Superior temporal gyrus (tissue), 1 donor: ENCODE measurements at regions not wholly inside any gene's neighbourhood (a gene's known extent, or its start where the extent isn't known, plus 50 kb on each side); places are given as distances from the start of the nearest gene placed in this dataset.

Experiments used
- DNase-seq: peaks from one replicate; pipeline ENCODE4 v3.0.0-alpha.2; 2016; ENCODE audit errors: extremely low spot score

DNA sequence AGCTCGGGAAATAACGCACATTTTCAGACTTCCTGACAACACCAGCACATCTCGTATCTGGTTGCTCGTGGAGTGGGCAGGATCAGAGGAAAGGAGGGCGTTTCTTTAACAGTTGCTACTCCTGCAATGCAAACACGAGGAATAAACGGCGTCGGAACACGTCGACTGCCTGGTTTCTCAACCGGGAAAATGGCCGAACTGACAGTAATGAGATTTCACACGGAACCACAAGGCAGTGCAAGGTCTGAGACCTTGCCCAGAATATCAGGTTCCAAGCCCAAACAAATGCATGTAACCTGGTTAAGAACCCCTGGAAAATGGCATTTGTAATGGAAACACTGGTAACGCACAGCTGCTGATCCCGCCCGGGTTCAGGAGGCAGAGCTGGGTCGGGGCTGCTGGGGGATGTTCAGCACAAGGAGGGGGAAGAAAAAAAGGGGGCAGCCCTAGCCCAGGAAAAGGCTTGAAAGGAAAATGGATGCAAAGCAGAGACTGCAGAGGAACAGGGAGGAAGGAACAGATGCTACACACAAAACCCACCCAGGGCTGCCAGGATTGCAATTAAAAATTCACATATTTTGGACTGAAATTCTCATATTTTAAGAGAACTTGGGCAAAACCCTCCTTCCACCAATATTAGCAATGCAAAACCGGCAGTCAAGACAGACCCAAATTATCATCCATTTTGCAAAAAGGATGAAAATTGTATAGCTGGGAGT, 61.6 kb upstream of the KLHL29 start:
- DNase-seq, result no peak

DNA sequence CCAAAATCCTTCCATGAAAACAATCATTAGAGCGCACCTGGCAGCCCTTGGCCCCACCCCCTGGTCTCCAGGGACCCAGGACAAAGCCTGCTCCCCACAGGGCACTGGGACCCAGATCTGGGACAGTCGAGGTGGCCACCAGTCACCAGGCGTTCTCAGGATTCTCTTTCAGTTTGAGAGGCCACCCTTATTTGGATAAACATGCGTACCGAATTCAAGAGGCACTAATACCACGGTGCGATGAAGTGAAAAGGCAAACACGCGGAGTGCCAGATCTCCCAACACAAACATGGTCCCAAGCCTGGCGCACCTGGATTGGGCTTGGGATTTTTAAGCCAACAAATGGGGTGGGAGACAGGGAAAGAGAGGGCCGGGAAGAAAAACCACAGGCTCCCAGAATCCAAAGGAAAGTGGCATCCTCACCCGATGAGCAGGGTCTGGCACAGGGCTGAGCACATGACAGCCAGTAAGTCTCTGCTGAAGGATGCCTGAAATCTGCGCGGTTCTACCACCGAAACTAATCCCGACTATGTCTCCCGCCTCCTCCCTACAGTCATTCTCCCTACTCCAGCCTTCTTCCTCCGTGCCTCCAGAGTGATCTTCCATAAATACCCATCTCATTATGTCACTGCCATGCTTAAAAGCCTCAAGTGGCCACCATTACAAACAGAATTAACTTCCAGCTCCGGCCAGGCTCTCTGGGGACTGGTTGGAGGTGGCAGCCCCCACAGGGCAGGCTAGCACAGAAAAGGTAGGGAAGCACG, 60.9 kb upstream of the KLHL29 start:
- no peak for DNase-seq

DNA sequence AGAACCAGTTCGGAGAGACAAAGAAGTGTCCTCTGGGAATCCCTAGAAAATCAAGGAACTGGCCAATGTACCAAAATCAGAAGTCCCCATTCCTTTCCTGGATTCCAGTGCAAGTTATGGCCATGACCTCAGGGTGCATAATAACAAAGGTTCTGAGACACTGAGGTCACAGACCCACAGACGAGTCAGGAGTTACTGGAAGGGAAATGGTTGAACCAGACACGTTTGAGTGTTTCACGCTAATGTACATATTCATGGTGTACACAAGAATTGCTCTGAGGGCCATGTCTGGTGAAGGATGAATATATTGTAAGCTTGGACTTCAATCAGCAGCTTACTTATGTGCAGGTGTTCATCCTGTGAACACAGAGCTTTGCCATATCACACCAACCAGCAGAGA, 58.6 kb upstream of the KLHL29 start:
- DNase-seq, result no peak

DNA sequence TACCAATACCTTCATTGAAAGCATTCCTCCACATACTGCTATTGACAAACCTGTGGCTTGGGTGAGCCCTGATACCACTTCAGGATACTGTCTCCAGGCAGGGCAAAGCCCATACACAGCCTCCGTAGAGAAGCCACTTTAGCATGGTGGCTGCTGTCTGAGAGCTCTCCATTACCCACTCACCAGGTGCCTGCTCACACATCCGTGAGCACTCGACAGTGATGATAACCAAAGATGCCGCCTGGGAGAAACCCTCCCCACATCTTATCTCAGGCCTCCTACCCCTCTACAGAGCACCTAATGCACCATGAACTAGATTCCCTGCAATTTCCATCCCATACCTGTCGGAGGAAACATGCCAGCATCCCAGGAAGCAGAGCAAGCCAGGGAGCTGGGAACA, 57.6 kb upstream of the KLHL29 start:
- no peak for DNase-seq

DNA sequence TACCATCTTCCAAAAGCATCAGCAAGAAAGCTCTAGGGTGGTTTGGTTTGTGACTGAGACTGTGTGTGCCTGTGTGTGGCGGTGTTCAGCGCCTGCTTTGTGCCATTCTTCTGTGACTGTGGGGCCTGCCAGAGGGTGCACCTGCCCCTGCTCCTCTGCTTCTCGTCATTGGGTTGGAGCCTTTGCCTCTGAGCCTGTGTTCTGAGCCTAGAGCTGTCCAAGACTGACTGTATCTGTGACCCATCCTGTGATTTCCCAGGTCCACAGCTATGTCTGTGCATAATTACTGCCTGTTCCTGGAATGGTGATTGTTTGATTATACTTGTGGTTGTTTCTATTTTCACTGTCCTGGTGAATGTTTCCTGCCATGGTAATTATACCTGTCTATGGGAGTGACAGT, 57.1 kb upstream of the KLHL29 start:
- DNase-seq, result no peak

DNA sequence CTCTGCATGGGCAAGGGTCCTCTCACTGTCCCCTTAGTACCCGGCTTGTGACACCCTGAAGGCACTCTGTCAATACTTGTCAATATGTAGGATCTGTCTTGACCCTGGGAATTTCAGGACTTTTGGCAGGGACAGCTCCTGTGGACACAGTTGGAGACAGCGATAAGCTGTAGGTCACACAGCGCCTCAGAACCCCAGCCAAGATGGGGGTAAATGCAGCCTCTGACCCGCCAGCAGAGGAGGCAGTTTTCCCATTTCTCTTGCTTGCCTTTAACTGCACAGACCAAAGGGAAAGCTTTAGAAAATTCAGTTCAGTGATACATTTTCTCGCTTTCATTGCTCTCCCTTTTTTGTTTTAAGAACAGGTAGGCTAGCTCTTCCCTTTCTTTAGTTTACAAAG, 54.8 kb upstream of the KLHL29 start:
- no peak for DNase-seq
